ENCODE measurements at regions not wholly inside any gene's neighbourhood (a gene's known extent, or its start where the extent isn't known, plus 50 kb on each side); places are given as distances from the start of the nearest gene placed in this dataset.

DNA sequence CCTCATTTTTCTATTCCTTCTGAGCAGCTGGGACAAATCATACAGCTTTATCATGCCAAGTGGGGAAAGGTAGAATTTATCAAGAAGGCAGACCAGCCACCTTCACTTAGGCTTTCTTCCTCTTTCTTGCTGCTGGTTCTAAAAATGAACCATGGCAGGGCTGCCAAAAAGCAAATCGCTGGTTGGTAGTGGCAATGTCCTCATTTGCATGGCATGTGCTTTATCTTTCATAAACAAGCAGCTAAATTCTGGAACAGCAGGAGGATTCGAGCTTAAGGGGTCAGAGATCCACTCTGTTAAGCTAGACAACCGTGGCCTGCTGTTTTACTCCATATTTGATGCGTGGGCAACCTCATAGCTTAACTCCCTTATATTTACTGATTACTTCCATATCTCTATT is 91.3 kb downstream of the RPE65 start:
- TF ChIP-seq POLR2A (IDR thresholded peaks at IDR 0.05) (no peak), CTCF (IDR thresholded peaks at IDR 0.05) (no peak)
